NCI-H345 treated with DMSO at 0.1 percent for 48 hours (cell line): ENCODE measurements at regions not wholly inside any gene's neighbourhood (a gene's known extent, or its start where the extent isn't known, plus 50 kb on each side); places are given as distances from the start of the nearest gene placed in this dataset.
"Not testable (repeated sequence)": the region's sequence is repeated elsewhere in the genome, so short reads cannot be mapped to it uniquely, and the experiment has no call there.

ENCODE experiments used
- DNase-seq: peaks from one replicate; lab custom pipeline; 2025; ENCODE audit not compliant: unreplicated experiment; lab: John Stamatoyannopoulos, UW

- DNase-seq = no peak
These were observed 1115.4 kb downstream of the STPG2 start for GRCh38 chr4:97027728-97028410.

GRCh38 chr4:97028785-97029184, 1114.5 kb downstream of the STPG2 start:
- DNase-seq = no peak

- not testable (repeated sequence) for DNase-seq
These were observed 1105.7 kb downstream of the STPG2 start for GRCh38 chr4:97037411-97038145.

- DNase-seq = no peak
These were observed 1105.1 kb downstream of the STPG2 start for GRCh38 chr4:97038146-97038516.

- no peak for DNase-seq
These were observed 1070.6 kb downstream of the STPG2 start for GRCh38 chr4:97072666-97073065.

- DNase-seq = no peak
These were observed 1070.1 kb downstream of the STPG2 start for GRCh38 chr4:97073194-97073593.

- DNase-seq = no peak
These were observed 1068.7 kb downstream of the STPG2 start for GRCh38 chr4:97074531-97074930.

GRCh38 chr4:97081951-97082350, 1061.3 kb downstream of the STPG2 start:
- no peak for DNase-seq

GRCh38 chr4:97097036-97097435, 1046.2 kb downstream of the STPG2 start:
- DNase-seq = not testable (repeated sequence)

- not testable (repeated sequence) for DNase-seq
These were observed 1042.1 kb downstream of the STPG2 start for GRCh38 chr4:97101171-97101570.

- no peak for DNase-seq
These were observed 1040.0 kb downstream of the STPG2 start for GRCh38 chr4:97103252-97103651.

GRCh38 chr4:97104006-97104405, 1039.3 kb downstream of the STPG2 start:
- no peak for DNase-seq

GRCh38 chr4:97104666-97105065, 1038.6 kb downstream of the STPG2 start:
- DNase-seq = no peak

- DNase-seq = no peak
These were observed 1037.8 kb downstream of the STPG2 start for GRCh38 chr4:97105347-97106099.

GRCh38 chr4:97106161-97106560, 1037.1 kb downstream of the STPG2 start:
- DNase-seq = no peak

GRCh38 chr4:97110506-97110905, 1032.8 kb downstream of the STPG2 start:
- DNase-seq = no peak

GRCh38 chr4:97116511-97116910, 1026.8 kb downstream of the STPG2 start:
- no peak for DNase-seq

GRCh38 chr4:97121493-97121892, 1021.8 kb downstream of the STPG2 start:
- no peak for DNase-seq

GRCh38 chr4:97123573-97123972, 1019.7 kb downstream of the STPG2 start:
- DNase-seq = no peak

- no peak for DNase-seq
These were observed 1010.8 kb downstream of the STPG2 start for GRCh38 chr4:97132435-97132834.

- DNase-seq = no peak
These were observed 1008.8 kb downstream of the STPG2 start for GRCh38 chr4:97134456-97134855.

GRCh38 chr4:97139791-97140190, 1003.5 kb downstream of the STPG2 start:
- DNase-seq = no peak
